ENCODE measurements at regions not wholly inside any gene's neighbourhood (a gene's known extent, or its start where the extent isn't known, plus 50 kb on each side); places are given as distances from the start of the nearest gene placed in this dataset.

- TF ChIP-seq, protein P1, sequence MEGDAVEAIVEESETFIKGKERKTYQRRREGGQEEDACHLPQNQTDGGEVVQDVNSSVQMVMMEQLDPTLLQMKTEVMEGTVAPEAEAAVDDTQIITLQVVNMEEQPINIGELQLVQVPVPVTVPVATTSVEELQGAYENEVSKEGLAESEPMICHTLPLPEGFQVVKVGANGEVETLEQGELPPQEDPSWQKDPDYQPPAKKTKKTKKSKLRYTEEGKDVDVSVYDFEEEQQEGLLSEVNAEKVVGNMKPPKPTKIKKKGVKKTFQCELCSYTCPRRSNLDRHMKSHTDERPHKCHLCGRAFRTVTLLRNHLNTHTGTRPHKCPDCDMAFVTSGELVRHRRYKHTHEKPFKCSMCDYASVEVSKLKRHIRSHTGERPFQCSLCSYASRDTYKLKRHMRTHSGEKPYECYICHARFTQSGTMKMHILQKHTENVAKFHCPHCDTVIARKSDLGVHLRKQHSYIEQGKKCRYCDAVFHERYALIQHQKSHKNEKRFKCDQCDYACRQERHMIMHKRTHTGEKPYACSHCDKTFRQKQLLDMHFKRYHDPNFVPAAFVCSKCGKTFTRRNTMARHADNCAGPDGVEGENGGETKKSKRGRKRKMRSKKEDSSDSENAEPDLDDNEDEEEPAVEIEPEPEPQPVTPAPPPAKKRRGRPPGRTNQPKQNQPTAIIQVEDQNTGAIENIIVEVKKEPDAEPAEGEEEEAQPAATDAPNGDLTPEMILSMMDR (IDR thresholded peaks at IDR 0.05; ENCODE audit: poor library complexity): no peak
- TF ChIP-seq EZH2 (IDR thresholded peaks at IDR 0.05; ENCODE audit: borderline replicate concordance) (no peak), EZH2phosphoT487 (IDR thresholded peaks at IDR 0.05; ENCODE audit: low read depth, severe bottlenecking, unreplicated experiment) (no peak)
These were observed 230.6 kb downstream of the FBXO15 start for GRCh38 chr18:73917046-73917445.

Data from hepatocyte (in vitro differentiated cells).